Gastroesophageal sphincter (tissue), 2 donors: ENCODE measurements at regions not wholly inside any gene's neighbourhood (a gene's known extent, or its start where the extent isn't known, plus 50 kb on each side); places are given as distances from the start of the nearest gene placed in this dataset.

Source experiments
- POLR2A ChIP-seq, 2 donors: fragments of 450-650 bp; IDR thresholded peaks; one replicate each; pipeline ENCODE4 v1.6.1; 2017; ENCODE audit warnings: antibody characterized with exemption in 2 of 2, mild to moderate bottlenecking in 2 of 2, moderate library complexity in 1 of 2
- POLR2AphosphoS5 ChIP-seq: sonication (generic); formaldehyde crosslinking; IDR thresholded peaks from one replicate; pipeline ENCODE4 v1.6.1; 2017; ENCODE audit warnings: antibody characterized with exemption

GRCh38 chr5:165232509-165233028 lies 1727.2 kb downstream of the MAT2B start:
- TF ChIP-seq POLR2AphosphoS5 (no peak), POLR2A (IDR thresholded peaks at IDR 0.05) (no peak)
